ENCODE measurements at regions not wholly inside any gene's neighbourhood (a gene's known extent, or its start where the extent isn't known, plus 50 kb on each side); places are given as distances from the start of the nearest gene placed in this dataset.

- no peak for TF ChIP-seq EZH2phosphoT487 (IDR thresholded peaks at IDR 0.05; ENCODE audit: borderline replicate concordance, low read length)
- no peak for TF ChIP-seq CTCF (IDR thresholded peaks at IDR 0.05; ENCODE audit: low read depth, low read length, poor library complexity, severe bottlenecking)
Observed at GRCh38 chr9:13648068-13648467, 368.6 kb upstream of the MPDZ start.

GRCh38 chr9:13646500-13647021 lies 367.1 kb upstream of the MPDZ start:
- Histone ChIP-seq H3K4me1 (ENCODE audit: control insufficient read depth, low read length) (no peaks in the 10 kb centered on the region), H3K36me3 (ENCODE audit: control insufficient read depth, low read length) (no peaks in the 10 kb centered on the region), H3F3A (ENCODE audit: control insufficient read depth, insufficient read depth) (no peaks in the 10 kb centered on the region), H3K27ac (ENCODE audit: low read depth, low read length) (no peak overlapping the region), H3K27me3 (ENCODE audit: control insufficient read depth, low read length) (no peaks in the 10 kb centered on the region), H3K79me2 (ENCODE audit: control insufficient read depth, low read length) (no peaks in the 10 kb centered on the region), H3K4me3 (ENCODE audit: low read length) (no peak overlapping the region), H3K4me2 (ENCODE audit: low read length) (no peak overlapping the region), H3K9me3 (ENCODE audit: control insufficient read depth, insufficient read depth, low read length) (no peaks in the 10 kb centered on the region), H3K9me2 (replicated peaks; ENCODE audit: control insufficient read depth, low read length) (no peaks in the 10 kb centered on the region), H4K20me1 (ENCODE audit: control insufficient read depth, insufficient read depth, low read depth, low read length) (no peaks in the 10 kb centered on the region)
- TF ChIP-seq EZH2phosphoT487 (IDR thresholded peaks at IDR 0.05; ENCODE audit: borderline replicate concordance, low read length) (no peak), CTCF (IDR thresholded peaks at IDR 0.05; ENCODE audit: low read depth, low read length, poor library complexity, severe bottlenecking) (no peak)

More at GRCh38 chr9:13648068-13648467, 368.6 kb upstream of the MPDZ start:
- no peaks in the 10 kb centered on the region for H3K4me1 ChIP-seq (ENCODE audit: control insufficient read depth, low read length)
- H3K9me2 ChIP-seq (replicated peaks; ENCODE audit: control insufficient read depth, low read length), result no peaks in the 10 kb centered on the region
- no peak overlapping the region for H3K4me3 ChIP-seq (ENCODE audit: low read length)
- H3F3A ChIP-seq (ENCODE audit: control insufficient read depth, insufficient read depth), result no peaks in the 10 kb centered on the region
- H3K27ac ChIP-seq (ENCODE audit: low read depth, low read length), result no peak overlapping the region
- H3K79me2 ChIP-seq (ENCODE audit: control insufficient read depth, low read length), result no peaks in the 10 kb centered on the region
- no peaks in the 10 kb centered on the region for H3K36me3 ChIP-seq (ENCODE audit: control insufficient read depth, low read length)
- no peaks in the 10 kb centered on the region for H4K20me1 ChIP-seq (ENCODE audit: control insufficient read depth, insufficient read depth, low read depth, low read length)
- no peaks in the 10 kb centered on the region for H3K27me3 ChIP-seq (ENCODE audit: control insufficient read depth, low read length)
- no peak overlapping the region for H3K4me2 ChIP-seq (ENCODE audit: low read length)
- H3K9me3 ChIP-seq (ENCODE audit: control insufficient read depth, insufficient read depth, low read length), result no peaks in the 10 kb centered on the region

- Histone ChIP-seq H3K9me3 (ENCODE audit: control insufficient read depth, insufficient read depth, low read length) (no peaks in the 10 kb centered on the region), H3K4me1 (ENCODE audit: control insufficient read depth, low read length) (no peaks in the 10 kb centered on the region), H3F3A (ENCODE audit: control insufficient read depth, insufficient read depth) (no peaks in the 10 kb centered on the region), H4K20me1 (ENCODE audit: control insufficient read depth, insufficient read depth, low read depth, low read length) (no peaks in the 10 kb centered on the region), H3K79me2 (ENCODE audit: control insufficient read depth, low read length) (no peaks in the 10 kb centered on the region), H3K27ac (ENCODE audit: low read depth, low read length) (no peak overlapping the region), H3K9me2 (replicated peaks; ENCODE audit: control insufficient read depth, low read length) (no peaks in the 10 kb centered on the region), H3K4me3 (ENCODE audit: low read length) (no peak overlapping the region), H3K36me3 (ENCODE audit: control insufficient read depth, low read length) (no peaks in the 10 kb centered on the region), H3K27me3 (ENCODE audit: control insufficient read depth, low read length) (no peaks in the 10 kb centered on the region), H3K4me2 (ENCODE audit: low read length) (no peak overlapping the region)
- no peak for TF ChIP-seq EZH2phosphoT487 (IDR thresholded peaks at IDR 0.05; ENCODE audit: borderline replicate concordance, low read length)
- TF ChIP-seq CTCF (IDR thresholded peaks at IDR 0.05; ENCODE audit: low read depth, low read length, poor library complexity, severe bottlenecking), result no peak
Observed at GRCh38 chr9:13645557-13645956, 366.1 kb upstream of the MPDZ start.

Data from DOHH2 (cell line).